OCI-LY3 (cell line): ENCODE measurements at regions not wholly inside any gene's neighbourhood (a gene's known extent, or its start where the extent isn't known, plus 50 kb on each side); places are given as distances from the start of the nearest gene placed in this dataset.

ENCODE experiments used
- H2AFZ ChIP-seq: fragments of 200-600, 300-600 bp; shearing (Covaris generic); 2 replicates; pipeline ENCODE4 v1.6.0; 2014; ENCODE audit warnings: antibody characterized with exemption, low read depth, low read length
- H3K27ac ChIP-seq: fragments of 200-600, 300-600 bp; sonication (generic); 2 replicates; pipeline ENCODE4 v1.5.1; 2014; ENCODE audit warnings: mild to moderate bottlenecking, low read length, moderate library complexity, mixed read lengths
- H3K27me3 ChIP-seq: fragments of 200-600, 300-600 bp; sonication (generic); 2 replicates; pipeline ENCODE4 v1.6.1; 2014; ENCODE audit warnings: low read depth, low read length, mixed read lengths
- H3K36me3 ChIP-seq: fragments of 200-600, 300-600 bp; sonication (generic); replicated peaks from 2 replicates; pipeline ENCODE3; 2014; ENCODE audit warnings: low read depth, low read length, mixed read lengths
- H3K4me1 ChIP-seq: fragments of 300-600, 200-600 bp; sonication (generic); 2 replicates; pipeline ENCODE4 v1.6.1; 2014; ENCODE audit warnings: low read length, mixed read lengths
- H3K4me2 ChIP-seq: fragments of 200-600, 300-600 bp; sonication (generic); 2 replicates; pipeline ENCODE4 v1.6.1; 2014; ENCODE audit warnings: low read length, mixed read lengths
- H3K4me3 ChIP-seq: fragments of 300-600, 200-600 bp; sonication (generic); 2 replicates; pipeline ENCODE4 v1.5.1; 2014; ENCODE audit warnings: antibody characterized with exemption, mild to moderate bottlenecking, low read length, moderate library complexity
- H3K79me2 ChIP-seq: fragments of 300-600, 200-600 bp; shearing (Covaris generic); 2 replicates; pipeline ENCODE4 v1.6.1; 2014; ENCODE audit warnings: mild to moderate bottlenecking, low read length, mixed read lengths
- H3K9ac ChIP-seq: fragments of 300-600, 200-600 bp; shearing (Covaris generic); 2 replicates; pipeline ENCODE4 v1.6.0; 2014; ENCODE audit warnings: mild to moderate bottlenecking, low read length, moderate library complexity
- H3K9me3 ChIP-seq: fragments of 200-600, 300-600 bp; shearing (Covaris generic); 2 replicates; pipeline ENCODE4 v1.6.1; 2014; ENCODE audit warnings: low read length, mixed read lengths; ENCODE audit not compliant: insufficient read depth
- H4K20me1 ChIP-seq: fragments of 200-600, 300-600 bp; sonication (generic); 2 replicates; pipeline ENCODE4 v1.6.1; 2016; ENCODE audit warnings: low read length, mixed read lengths; ENCODE audit not compliant: insufficient read depth
- CTCF ChIP-seq: fragments of 200-600, 300-600 bp; sonication (generic); IDR thresholded peaks from 2 replicates; pipeline ENCODE4 v1.5.1; 2014; ENCODE audit warnings: antibody characterized with exemption, low read length, low read depth
- EZH2phosphoT487 ChIP-seq: fragments of 200-600 bp; shearing (Covaris generic); IDR thresholded peaks from 2 replicates; pipeline ENCODE4 v1.6.1; 2018; ENCODE audit warnings: antibody characterized with exemption, mixed run types, low read depth

GRCh38 chr15:48003441-48003840 lies 117.3 kb upstream of the SLC24A5 start:
- TF ChIP-seq CTCF (no peak), EZH2phosphoT487 (no peak)
- Histone ChIP-seq H4K20me1 (no peaks in the 10 kb centered on the region), H3K4me2 (no peak overlapping the region), H3K36me3 (no peaks in the 10 kb centered on the region), H3K27ac (no peak overlapping the region), H3K9me3 (no peaks in the 10 kb centered on the region), H3K27me3 (peaks cover 15% of the 10 kb centered on the region; the same call in 1 of the 2 replicates), H3K79me2 (no peaks in the 10 kb centered on the region), H3K4me1 (peaks cover 22% of the 10 kb centered on the region), H3K4me3 (no peak overlapping the region), H2AFZ (no peak overlapping the region), H3K9ac (no peak overlapping the region)

- Histone ChIP-seq H3K27me3 (peaks cover 4% of the 10 kb centered on the region; the same call in 1 of the 2 replicates), H2AFZ (no peak overlapping the region), H3K4me1 (peaks cover 22% of the 10 kb centered on the region), H3K4me2 (no peak overlapping the region), H3K9ac (no peak overlapping the region), H4K20me1 (no peaks in the 10 kb centered on the region), H3K79me2 (no peaks in the 10 kb centered on the region), H3K36me3 (no peaks in the 10 kb centered on the region), H3K27ac (no peak overlapping the region), H3K4me3 (no peak overlapping the region), H3K9me3 (no peaks in the 10 kb centered on the region)
- TF ChIP-seq EZH2phosphoT487 (no peak), CTCF (no peak)
Measured at GRCh38 chr15:48005077-48005476, 115.7 kb upstream of the SLC24A5 start.

DNA sequence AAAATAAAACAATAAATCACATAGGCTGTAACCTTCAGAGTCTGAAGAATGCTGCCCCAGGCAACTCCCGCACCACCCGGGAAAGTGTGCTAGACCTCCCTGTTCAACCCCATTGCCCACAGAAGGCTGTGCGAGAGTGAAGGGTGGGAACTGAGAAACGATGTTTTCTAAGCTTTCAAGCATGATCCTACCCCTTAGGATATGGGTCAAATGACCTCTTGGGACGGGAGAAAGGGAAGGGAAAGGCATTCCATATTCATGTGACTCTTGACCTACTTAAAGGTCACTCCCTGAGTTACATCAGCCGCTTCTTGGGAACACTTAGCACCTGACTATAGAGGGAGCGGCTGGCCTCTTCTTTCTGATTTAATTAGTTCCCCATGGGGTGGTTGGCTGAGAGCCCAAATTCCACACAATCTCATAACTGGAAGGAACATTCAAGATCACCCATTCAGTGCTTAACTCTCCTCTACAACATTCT lies 114.7 kb upstream of the SLC24A5 start:
- Histone ChIP-seq H3K27me3 (no peaks in the 10 kb centered on the region; the same call in none of the 2 replicates), H3K79me2 (no peaks in the 10 kb centered on the region), H3K9ac (no peak overlapping the region), H3K4me1 (peaks cover 22% of the 10 kb centered on the region), H2AFZ (no peak overlapping the region), H3K9me3 (no peaks in the 10 kb centered on the region), H3K4me2 (no peak overlapping the region), H4K20me1 (no peaks in the 10 kb centered on the region), H3K27ac (no peak overlapping the region), H3K4me3 (no peak overlapping the region), H3K36me3 (no peaks in the 10 kb centered on the region)
- TF ChIP-seq CTCF (no peak), EZH2phosphoT487 (no peak)

DNA sequence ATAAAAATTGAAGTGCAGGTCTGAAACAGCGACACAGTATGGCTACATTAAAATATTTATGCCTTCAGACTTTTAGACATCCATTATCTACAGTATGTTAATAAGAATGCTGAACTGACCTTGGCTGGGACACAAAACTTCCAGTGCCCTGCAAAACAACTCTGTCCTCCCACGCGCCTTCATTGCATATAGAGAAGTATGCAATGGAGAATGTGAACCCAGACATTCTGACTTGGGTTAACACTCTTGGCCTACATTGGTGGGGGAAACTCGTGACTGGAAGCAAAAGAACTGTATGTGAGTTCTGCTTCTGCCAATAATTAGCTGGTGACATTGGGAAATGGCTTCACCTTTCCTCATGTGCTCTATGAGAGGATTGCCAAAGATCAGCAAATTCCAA lies 110.5 kb upstream of the SLC24A5 start:
- Histone ChIP-seq H3K4me1 (no peaks in the 10 kb centered on the region), H4K20me1 (no peaks in the 10 kb centered on the region), H2AFZ (no peak overlapping the region), H3K9me3 (no peaks in the 10 kb centered on the region), H3K4me2 (no peak overlapping the region), H3K4me3 (no peak overlapping the region), H3K9ac (no peak overlapping the region), H3K79me2 (no peaks in the 10 kb centered on the region), H3K27ac (no peak overlapping the region), H3K27me3 (peaks cover 2% of the 10 kb centered on the region), H3K36me3 (no peaks in the 10 kb centered on the region)
- no peak for TF ChIP-seq CTCF
- no peak for TF ChIP-seq EZH2phosphoT487
